NCI-H446 (cell line): ENCODE measurements at regions not wholly inside any gene's neighbourhood (a gene's known extent, or its start where the extent isn't known, plus 50 kb on each side); places are given as distances from the start of the nearest gene placed in this dataset.
"Not testable (repeated sequence)": the region's sequence is repeated elsewhere in the genome, so short reads cannot be mapped to it uniquely, and the experiment has no call there.

ENCODE experiments used
- DNase-seq, 2 experiments: peaks; one replicate each; lab custom pipeline; 2025; lab: John Stamatoyannopoulos, UW

DNA sequence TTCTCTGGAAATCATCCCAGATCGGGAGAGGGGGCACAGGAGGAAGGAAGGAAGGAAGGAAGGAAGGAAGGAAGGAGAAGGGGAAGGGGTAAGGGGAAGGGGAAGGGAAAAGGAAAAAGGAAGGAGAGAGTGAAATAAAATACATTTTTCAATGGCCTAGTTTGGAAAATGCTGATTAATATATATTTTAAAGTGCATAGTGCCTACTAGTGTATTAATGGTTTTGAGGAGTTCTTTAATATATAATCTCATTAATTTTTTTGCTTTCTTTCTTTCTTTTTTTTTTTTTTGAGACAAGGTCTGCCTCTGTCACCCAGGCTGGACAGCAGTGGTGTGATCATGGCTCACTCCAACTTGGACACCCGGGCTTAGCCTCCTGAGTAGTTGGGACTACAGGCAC is 107.8 kb upstream of the FOLH1 start:
- no peak for DNase-seq

DNA sequence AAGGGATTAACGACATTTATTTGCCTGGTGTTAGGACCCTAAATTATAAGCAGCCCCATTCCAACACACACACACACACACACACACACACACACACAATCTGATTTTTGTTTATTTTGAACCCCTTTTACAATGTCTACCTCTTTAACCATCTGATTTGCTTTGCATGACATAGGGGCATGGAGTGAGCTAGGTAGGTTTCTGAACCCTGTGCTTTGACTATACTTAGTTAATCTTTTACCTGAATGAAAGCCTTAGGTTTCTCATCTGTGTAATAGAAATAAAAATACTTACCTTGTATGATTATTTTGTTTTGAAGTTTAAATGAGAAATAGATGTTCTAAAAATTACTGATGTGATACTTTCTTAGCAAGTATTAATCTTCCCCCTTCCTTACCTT is 94.7 kb upstream of the FOLH1 start:
- DNase-seq, result no peak

DNA sequence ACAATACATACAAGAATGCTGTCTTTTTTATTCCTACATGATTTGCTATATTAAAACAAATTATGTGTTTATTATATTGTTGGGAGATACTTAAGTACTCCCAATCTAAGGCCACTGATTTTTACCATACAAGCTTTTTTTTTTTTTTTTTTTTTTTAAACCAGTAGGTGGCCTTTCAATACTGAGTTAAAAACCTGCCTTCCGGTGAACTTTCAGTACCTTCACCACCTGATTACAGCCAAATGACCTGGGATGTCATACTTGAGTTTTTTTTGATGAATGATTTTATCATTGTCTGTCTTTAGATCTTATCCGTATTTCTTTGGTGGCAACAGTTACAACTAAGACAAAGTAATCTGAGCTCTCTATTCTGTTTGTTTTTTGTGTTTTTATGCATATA is 94.0 kb upstream of the FOLH1 start:
- DNase-seq, result no peak

GRCh38 chr11:49298017-49298416 is 89.6 kb upstream of the FOLH1 start:
- DNase-seq, result not testable (repeated sequence)

GRCh38 chr11:49283911-49284310 is 75.5 kb upstream of the FOLH1 start:
- peak in 1 of 2 experiments; percentile 6 for DNase-seq

GRCh38 chr11:49283282-49283681 is 74.9 kb upstream of the FOLH1 start:
- DNase-seq, result not testable (repeated sequence)

DNA sequence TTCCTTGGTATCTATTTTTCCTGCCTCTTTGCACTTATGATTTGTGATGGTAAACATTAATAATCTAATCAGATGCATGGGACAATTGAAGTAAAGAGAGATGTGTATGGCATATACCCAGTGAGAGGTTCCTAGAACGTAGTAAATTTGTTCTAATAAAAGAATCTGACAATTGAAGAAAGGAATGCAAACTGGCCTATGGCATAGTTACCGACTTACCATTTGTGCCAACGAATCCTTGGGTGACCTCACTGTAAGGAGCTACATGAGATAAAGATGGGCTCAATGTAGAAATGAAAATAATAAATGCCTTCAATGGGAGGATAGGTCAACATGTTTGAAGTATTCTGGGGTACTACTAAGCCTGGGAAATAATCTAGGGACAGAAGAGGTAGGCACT is 73.7 kb upstream of the FOLH1 start:
- DNase-seq, result not testable (repeated sequence)

DNA sequence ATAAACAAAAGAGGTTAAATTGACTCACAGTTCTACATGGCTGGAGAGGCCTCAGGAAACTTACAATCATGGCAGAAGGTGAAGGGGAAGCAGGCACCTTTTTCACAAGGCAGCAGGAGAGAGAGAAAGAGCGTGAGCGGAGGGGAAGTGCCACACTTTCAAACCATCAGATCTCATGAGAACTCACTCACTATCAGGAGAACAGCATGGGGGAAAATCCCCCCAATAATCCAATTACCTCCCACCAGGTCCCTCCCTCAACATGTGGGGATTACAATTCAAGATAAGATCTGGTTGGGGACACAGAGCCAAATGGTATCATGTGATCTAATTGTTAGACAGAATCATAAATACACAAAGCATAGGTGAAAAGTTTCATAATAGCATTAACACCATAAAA is 69.5 kb upstream of the FOLH1 start:
- DNase-seq, result not testable (repeated sequence)
